ENCODE measurements at regions not wholly inside any gene's neighbourhood (a gene's known extent, or its start where the extent isn't known, plus 50 kb on each side); places are given as distances from the start of the nearest gene placed in this dataset.

GRCh38 chr1:69321311-69321710, 246.4 kb upstream of the LRRC7 start:
- TF ChIP-seq, protein P1, sequence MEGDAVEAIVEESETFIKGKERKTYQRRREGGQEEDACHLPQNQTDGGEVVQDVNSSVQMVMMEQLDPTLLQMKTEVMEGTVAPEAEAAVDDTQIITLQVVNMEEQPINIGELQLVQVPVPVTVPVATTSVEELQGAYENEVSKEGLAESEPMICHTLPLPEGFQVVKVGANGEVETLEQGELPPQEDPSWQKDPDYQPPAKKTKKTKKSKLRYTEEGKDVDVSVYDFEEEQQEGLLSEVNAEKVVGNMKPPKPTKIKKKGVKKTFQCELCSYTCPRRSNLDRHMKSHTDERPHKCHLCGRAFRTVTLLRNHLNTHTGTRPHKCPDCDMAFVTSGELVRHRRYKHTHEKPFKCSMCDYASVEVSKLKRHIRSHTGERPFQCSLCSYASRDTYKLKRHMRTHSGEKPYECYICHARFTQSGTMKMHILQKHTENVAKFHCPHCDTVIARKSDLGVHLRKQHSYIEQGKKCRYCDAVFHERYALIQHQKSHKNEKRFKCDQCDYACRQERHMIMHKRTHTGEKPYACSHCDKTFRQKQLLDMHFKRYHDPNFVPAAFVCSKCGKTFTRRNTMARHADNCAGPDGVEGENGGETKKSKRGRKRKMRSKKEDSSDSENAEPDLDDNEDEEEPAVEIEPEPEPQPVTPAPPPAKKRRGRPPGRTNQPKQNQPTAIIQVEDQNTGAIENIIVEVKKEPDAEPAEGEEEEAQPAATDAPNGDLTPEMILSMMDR (IDR thresholded peaks at IDR 0.05), result no peak
- no peak for TF ChIP-seq POLR2A (IDR thresholded peaks at IDR 0.05)
